Neural progenitor cell (in vitro differentiated cells): ENCODE measurements at regions not wholly inside any gene's neighbourhood (a gene's known extent, or its start where the extent isn't known, plus 50 kb on each side); places are given as distances from the start of the nearest gene placed in this dataset.

ENCODE experiments used
- DNase-seq: peaks from one replicate; pipeline ENCODE4 v3.0.0-alpha.2; 2016; ENCODE audit warnings: low spot score
- H2AFZ ChIP-seq: fragments of 200-600 bp; sonication (generic); replicated peaks from 2 replicates; pipeline ENCODE4 v1.6.1; 2016; ENCODE audit warnings: antibody characterized with exemption
- H3F3A ChIP-seq: fragments of 200-600 bp; sonication (generic); 2 replicates; pipeline ENCODE4 v1.6.1; 2016; ENCODE audit warnings: antibody characterized with exemption, low read depth
- H3K27ac ChIP-seq: fragments of 200-600 bp; sonication (generic); 2 replicates; pipeline ENCODE4 v1.5.1; 2016; ENCODE audit warnings: mild to moderate bottlenecking
- H3K27me3 ChIP-seq: fragments of 200-600 bp; sonication (generic); 2 replicates; pipeline ENCODE4 v1.6.1; 2016; ENCODE audit warnings: mild to moderate bottlenecking, moderate library complexity
- H3K36me3 ChIP-seq: fragments of 200-600 bp; sonication (generic); 2 replicates; pipeline ENCODE4 v1.5.1; 2016
- H3K4me1 ChIP-seq: fragments of 200-600 bp; sonication (generic); 2 replicates; pipeline ENCODE4 v1.6.1; 2016; ENCODE audit warnings: mixed run types
- H3K4me2 ChIP-seq: fragments of 200-600 bp; sonication (generic); 2 replicates; pipeline ENCODE4 v1.6.1; 2016
- H3K4me3 ChIP-seq: fragments of 200-600 bp; sonication (generic); 2 replicates; pipeline ENCODE4 v1.5.1; 2016
- H3K79me2 ChIP-seq: fragments of 200-600 bp; sonication (generic); 2 replicates; pipeline ENCODE4 v1.6.1; 2016; ENCODE audit warnings: low read depth
- H3K9ac ChIP-seq: fragments of 200-600 bp; sonication (generic); 2 replicates; pipeline ENCODE4 v1.6.1; 2016
- H3K9me3 ChIP-seq: fragments of 200-600 bp; sonication (generic); 2 replicates; pipeline ENCODE4 v1.5.1; 2016; ENCODE audit warnings: low read depth
- H4K20me1 ChIP-seq: fragments of 200-600 bp; sonication (generic); 2 replicates; pipeline ENCODE4 v1.6.1; 2016; ENCODE audit warnings: low read depth
- H3K27ac Mint-ChIP-seq: 3 replicates; pipeline ENCODE4 v1.8.0; 2021; ENCODE audit warnings: mixed read lengths
- H3K27me3 Mint-ChIP-seq: 2 replicates; pipeline ENCODE4 v1.8.0; 2022; ENCODE audit warnings: low read depth, mild to moderate bottlenecking, inconsistent platforms, moderate library complexity, mixed read lengths; ENCODE audit not compliant: insufficient read depth
- H3K36me3 Mint-ChIP-seq: 3 replicates; pipeline ENCODE4 v1.8.0; 2021; ENCODE audit warnings: mixed read lengths
- H3K4me1 Mint-ChIP-seq: 3 replicates; pipeline ENCODE4 v1.8.0; 2021; ENCODE audit warnings: mixed read lengths
- H3K4me3 Mint-ChIP-seq: 3 replicates; pipeline ENCODE4 v1.8.0; 2021; ENCODE audit warnings: mild to moderate bottlenecking, moderate library complexity, mixed read lengths
- H3K9me3 Mint-ChIP-seq: 3 replicates; pipeline ENCODE4 v1.8.0; 2020; ENCODE audit warnings: mixed read lengths
- EZH2 ChIP-seq: fragments of 200-600 bp; sonication (generic); IDR thresholded peaks from 2 replicates; pipeline ENCODE4 v1.6.1; 2017; ENCODE audit warnings: antibody characterized with exemption, mild to moderate bottlenecking, moderate library complexity
- EZH2phosphoT487 ChIP-seq: fragments of 200-600 bp; sonication (generic); IDR thresholded peaks from 2 replicates; pipeline ENCODE4 v1.6.1; 2017; ENCODE audit warnings: antibody characterized with exemption
- TF ChIP-seq, protein P1 (sequence below): fragments of 200-600 bp; sonication (generic); IDR thresholded peaks from 2 replicates; pipeline ENCODE4 v1.5.1; 2017; ENCODE audit warnings: antibody characterized with exemption, mild to moderate bottlenecking

DNA sequence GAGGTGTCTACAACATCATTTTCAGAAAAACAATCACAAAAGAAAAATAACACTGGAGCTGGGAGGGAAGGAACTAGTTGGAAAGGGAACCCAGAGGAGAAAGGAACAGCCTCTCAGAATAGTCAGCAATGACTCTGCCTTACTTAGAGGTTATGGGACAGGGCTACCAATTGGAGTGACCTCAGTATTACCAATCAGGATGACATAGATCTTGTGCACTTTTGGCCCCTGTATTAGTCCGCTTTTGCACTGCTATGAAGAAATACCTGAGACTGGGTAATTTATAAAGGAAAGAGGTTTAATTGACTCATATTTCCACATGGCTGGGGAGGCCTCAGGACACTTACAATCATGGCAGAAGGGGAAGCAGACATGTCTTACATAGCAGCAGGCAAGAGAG is 99.7 kb upstream of the SDK1 start:
- Mint-ChIP-seq H3K9me3 (peaks cover 59% of the 10 kb centered on the region), H3K27me3 (peaks cover 17% of the 10 kb centered on the region), H3K36me3 (peaks cover 9% of the 10 kb centered on the region), H3K4me1 (peaks cover 29% of the 10 kb centered on the region), H3K27ac (peak overlapping the region; percentile 81), H3K4me3 (no peak overlapping the region)
- TF ChIP-seq, protein P1, sequence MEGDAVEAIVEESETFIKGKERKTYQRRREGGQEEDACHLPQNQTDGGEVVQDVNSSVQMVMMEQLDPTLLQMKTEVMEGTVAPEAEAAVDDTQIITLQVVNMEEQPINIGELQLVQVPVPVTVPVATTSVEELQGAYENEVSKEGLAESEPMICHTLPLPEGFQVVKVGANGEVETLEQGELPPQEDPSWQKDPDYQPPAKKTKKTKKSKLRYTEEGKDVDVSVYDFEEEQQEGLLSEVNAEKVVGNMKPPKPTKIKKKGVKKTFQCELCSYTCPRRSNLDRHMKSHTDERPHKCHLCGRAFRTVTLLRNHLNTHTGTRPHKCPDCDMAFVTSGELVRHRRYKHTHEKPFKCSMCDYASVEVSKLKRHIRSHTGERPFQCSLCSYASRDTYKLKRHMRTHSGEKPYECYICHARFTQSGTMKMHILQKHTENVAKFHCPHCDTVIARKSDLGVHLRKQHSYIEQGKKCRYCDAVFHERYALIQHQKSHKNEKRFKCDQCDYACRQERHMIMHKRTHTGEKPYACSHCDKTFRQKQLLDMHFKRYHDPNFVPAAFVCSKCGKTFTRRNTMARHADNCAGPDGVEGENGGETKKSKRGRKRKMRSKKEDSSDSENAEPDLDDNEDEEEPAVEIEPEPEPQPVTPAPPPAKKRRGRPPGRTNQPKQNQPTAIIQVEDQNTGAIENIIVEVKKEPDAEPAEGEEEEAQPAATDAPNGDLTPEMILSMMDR: no peak
- TF ChIP-seq EZH2phosphoT487: no peak
- no peak for TF ChIP-seq EZH2
- no peaks in the 10 kb centered on the region for H3K36me3 ChIP-seq
- H3K27me3 ChIP-seq: no peaks in the 10 kb centered on the region
- no peaks in the 10 kb centered on the region for H4K20me1 ChIP-seq
- H3K4me3 ChIP-seq: no peak overlapping the region
- H3K27ac ChIP-seq: no peak overlapping the region
- H3K4me1 ChIP-seq: peaks cover 3% of the 10 kb centered on the region
- no peak overlapping the region for H3K9ac ChIP-seq
- H3K9me3 ChIP-seq: peaks cover 3% of the 10 kb centered on the region
- H3F3A ChIP-seq: no peaks in the 10 kb centered on the region
- no peak overlapping the region for H3K4me2 ChIP-seq
- no peak overlapping the region for H2AFZ ChIP-seq
- DNase-seq: no peak
- no peaks in the 10 kb centered on the region for H3K79me2 ChIP-seq

DNA sequence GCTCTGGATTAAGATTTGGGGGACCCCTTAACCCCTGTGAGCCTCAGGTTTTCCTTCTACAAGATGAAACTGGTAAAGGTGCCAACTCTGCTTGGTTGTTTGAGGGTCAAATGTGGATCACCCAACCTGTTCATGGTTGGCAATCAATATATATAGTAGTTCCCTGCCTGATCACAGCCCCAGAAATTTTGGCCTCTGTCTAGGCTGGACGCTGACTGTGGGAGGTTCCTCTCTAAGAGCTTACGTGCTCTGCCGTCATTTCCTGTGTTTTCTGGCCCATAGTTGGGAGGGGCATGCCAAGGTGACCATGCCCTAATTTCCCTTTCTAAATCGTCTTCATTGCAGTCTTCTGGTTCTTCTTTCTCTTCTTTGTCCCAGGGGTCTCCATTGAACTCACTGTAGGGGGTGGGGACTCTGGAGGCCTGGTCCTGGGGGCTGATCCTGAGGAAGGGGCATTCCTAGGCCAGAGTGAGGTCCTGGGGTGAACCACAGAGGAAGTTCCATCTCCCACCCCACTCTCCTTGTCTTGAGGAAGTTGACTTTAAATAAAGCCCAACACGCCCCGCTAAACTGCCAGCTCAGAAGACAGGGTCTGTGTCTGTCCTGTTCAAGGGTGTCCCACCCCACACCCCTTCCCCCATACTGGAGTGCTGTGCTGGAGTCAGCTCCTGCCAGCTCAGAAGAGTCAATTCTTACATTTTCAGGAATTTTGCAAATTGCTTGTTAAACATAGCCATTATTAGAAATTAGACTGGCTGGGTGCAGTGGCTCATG is 98.9 kb upstream of the SDK1 start:
- Histone ChIP-seq H3K27ac (no peak overlapping the region), H3K9ac (no peak overlapping the region), H3K27me3 (no peaks in the 10 kb centered on the region), H2AFZ (peak overlapping the region; percentile 34), H3K79me2 (no peaks in the 10 kb centered on the region), H4K20me1 (no peaks in the 10 kb centered on the region), H3K36me3 (no peaks in the 10 kb centered on the region), H3F3A (no peaks in the 10 kb centered on the region), H3K4me2 (no peak overlapping the region), H3K4me3 (no peak overlapping the region), H3K4me1 (peaks cover 3% of the 10 kb centered on the region), H3K9me3 (peaks cover 3% of the 10 kb centered on the region)
- Mint-ChIP-seq H3K9me3 (peaks cover 56% of the 10 kb centered on the region), H3K27ac (no peak overlapping the region), H3K4me1 (peaks cover 21% of the 10 kb centered on the region), H3K4me3 (no peak overlapping the region), H3K27me3 (peaks cover 10% of the 10 kb centered on the region), H3K36me3 (peaks cover 9% of the 10 kb centered on the region)
- no peak for DNase-seq
- TF ChIP-seq, protein P1: no peak
- no peak for TF ChIP-seq EZH2phosphoT487
- no peak for TF ChIP-seq EZH2

DNA sequence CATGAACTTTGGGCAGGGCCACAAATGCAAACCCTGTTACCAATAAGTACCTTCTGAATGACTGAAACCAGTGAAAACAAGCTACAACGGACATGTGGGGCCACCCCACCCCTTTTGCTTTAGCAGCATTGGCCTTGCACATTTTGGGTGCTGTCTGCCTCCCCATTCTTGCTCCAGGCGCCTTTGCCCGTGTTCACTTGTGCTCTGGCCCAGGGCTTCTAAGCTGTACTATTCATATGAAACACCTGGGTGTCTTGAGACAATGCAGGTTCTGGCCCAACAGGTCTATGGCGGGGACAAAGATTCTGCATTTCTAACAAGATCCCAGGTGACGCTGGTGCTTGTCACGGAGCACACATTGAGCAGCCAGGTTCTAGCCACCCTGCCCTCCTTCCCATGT is 96.5 kb upstream of the SDK1 start:
- Histone ChIP-seq H4K20me1 (no peaks in the 10 kb centered on the region), H3K4me1 (peaks cover 3% of the 10 kb centered on the region), H3K79me2 (no peaks in the 10 kb centered on the region), H3K27ac (no peak overlapping the region), H3K36me3 (no peaks in the 10 kb centered on the region), H3K27me3 (no peaks in the 10 kb centered on the region), H3F3A (no peaks in the 10 kb centered on the region), H2AFZ (no peak overlapping the region), H3K9me3 (no peaks in the 10 kb centered on the region), H3K9ac (no peak overlapping the region), H3K4me3 (no peak overlapping the region), H3K4me2 (no peak overlapping the region)
- peaks cover 7% of the 10 kb centered on the region for H3K27me3 Mint-ChIP-seq
- no peak overlapping the region for H3K27ac Mint-ChIP-seq
- H3K36me3 Mint-ChIP-seq: peaks cover 6% of the 10 kb centered on the region
- H3K4me3 Mint-ChIP-seq: no peak overlapping the region
- H3K4me1 Mint-ChIP-seq: peaks cover 13% of the 10 kb centered on the region
- H3K9me3 Mint-ChIP-seq: peaks cover 37% of the 10 kb centered on the region
- DNase-seq: no peak
- TF ChIP-seq EZH2 (no peak), EZH2phosphoT487 (no peak)
- TF ChIP-seq, protein P1: no peak
